ENCODE measurements at regions not wholly inside any gene's neighbourhood (a gene's known extent, or its start where the extent isn't known, plus 50 kb on each side); places are given as distances from the start of the nearest gene placed in this dataset.

DNA sequence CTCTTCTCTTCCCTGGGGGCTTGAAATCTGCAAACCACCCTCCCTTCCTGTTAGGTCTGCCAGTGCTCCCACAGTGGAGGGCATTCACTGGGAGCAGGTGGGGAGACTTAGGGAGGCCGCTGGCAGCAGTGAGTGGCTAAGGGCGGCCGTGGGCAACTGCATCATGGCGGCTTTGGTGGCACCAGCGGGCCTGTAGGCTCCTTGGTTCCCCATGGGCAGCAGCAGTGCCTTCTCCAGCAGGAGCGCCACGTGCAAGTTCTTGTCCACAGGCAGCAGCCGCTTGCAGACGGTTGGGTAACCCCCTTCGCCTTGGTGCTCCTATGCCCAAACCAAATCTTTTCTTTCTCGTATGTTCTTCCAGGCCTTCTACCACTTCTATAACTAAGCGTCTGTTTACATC lies 158.2 kb downstream of the SREK1 start:
- H3K4me3 ChIP-seq (ENCODE audit: low read length in 3 of 3), result no peak overlapping the region
- H3K27me3 ChIP-seq (ENCODE audit: control insufficient read depth in 3 of 3, insufficient read depth in 3 of 3, low read length in 3 of 3), result no peaks in the 10 kb centered on the region
- no peaks in the 10 kb centered on the region for H3K9me3 ChIP-seq (ENCODE audit: control insufficient read depth in 3 of 3, low read length in 3 of 3)
- no peak overlapping the region for H3K9ac ChIP-seq (ENCODE audit: low read depth in 1 of 3, low read length in 3 of 3)
- H3K4me1 ChIP-seq (ENCODE audit: control insufficient read depth in 3 of 3, insufficient read depth in 3 of 3, low read length in 3 of 3), result peaks cover 0 to 5% (median 3%) of the 10 kb centered on the region in 3 donors
- H3K36me3 ChIP-seq (ENCODE audit: control insufficient read depth in 3 of 3, insufficient read depth in 3 of 3, low read length in 3 of 3), result no peaks in the 10 kb centered on the region
- no peak overlapping the region for H3K27ac ChIP-seq (ENCODE audit: low read depth, low read length)

DNA sequence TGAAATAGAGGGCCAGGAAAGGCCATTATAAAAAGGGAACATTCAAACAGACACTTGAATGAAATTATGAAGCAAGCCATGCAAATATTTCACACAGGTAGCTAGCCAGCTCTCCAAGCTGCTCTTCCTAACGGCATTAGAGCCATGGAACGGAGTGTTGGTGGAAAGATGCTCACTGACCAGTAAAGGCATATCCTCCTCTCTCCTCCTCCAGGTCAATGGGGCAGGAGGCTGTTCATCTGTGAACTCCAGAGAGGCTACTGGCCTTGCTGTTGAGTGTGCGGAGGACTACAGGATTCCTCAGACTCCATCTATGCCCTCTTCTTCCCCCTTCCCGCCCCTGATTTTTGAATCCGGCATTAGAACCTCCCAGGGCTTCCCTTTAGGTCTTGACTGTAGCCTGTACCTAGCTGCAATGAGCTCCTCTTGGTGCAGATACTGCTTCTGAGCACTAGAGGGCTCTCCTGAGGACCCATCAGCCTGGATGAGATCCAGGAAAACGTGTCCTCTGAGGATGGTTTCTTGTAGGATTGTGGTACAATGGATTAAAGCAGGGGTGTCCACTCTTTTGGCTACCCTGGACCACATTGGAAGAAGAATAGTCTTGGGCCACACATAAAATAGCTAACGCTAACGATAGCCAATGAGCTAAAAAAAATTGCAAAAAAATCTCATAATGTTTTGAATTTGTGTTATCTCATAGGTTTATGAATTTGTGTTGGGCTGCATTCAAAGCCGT lies 162.2 kb downstream of the SREK1 start:
- Histone ChIP-seq H3K36me3 (ENCODE audit: control insufficient read depth in 3 of 3, insufficient read depth in 3 of 3, low read length in 3 of 3) (no peaks in the 10 kb centered on the region), H3K27me3 (ENCODE audit: control insufficient read depth in 3 of 3, insufficient read depth in 3 of 3, low read length in 3 of 3) (no peaks in the 10 kb centered on the region), H3K9me3 (ENCODE audit: control insufficient read depth in 3 of 3, low read length in 3 of 3) (no peaks in the 10 kb centered on the region), H3K4me1 (ENCODE audit: control insufficient read depth in 3 of 3, insufficient read depth in 3 of 3, low read length in 3 of 3) (peaks cover 0 to 5% (median 3%) of the 10 kb centered on the region in 3 donors), H3K27ac (ENCODE audit: low read depth, low read length) (no peak overlapping the region), H3K9ac (ENCODE audit: low read depth in 1 of 3, low read length in 3 of 3) (no peak overlapping the region), H3K4me3 (ENCODE audit: low read length in 3 of 3) (no peak overlapping the region)

DNA sequence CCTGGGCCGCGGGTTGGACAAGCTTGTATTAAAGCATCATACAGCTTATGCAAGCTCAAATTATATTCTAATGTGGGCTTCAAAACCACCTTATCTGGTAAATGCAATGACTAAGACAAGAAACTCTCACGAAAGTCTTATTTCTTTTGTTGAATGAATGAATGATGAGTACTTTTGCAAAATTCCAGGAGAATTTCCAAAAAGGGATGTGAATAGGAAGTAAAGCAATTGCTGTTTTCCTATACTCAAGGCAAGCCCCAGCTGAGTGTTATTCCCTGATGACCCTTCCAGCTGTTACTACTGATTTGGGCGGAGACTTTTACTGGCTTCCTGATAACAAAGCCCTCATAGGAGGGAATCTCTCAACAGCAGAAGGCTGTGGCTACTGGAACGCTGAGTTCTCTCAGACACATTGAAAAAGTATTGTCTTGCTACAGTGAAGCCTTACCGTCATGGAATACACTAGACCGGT lies 162.8 kb downstream of the SREK1 start:
- H3K36me3 ChIP-seq (ENCODE audit: control insufficient read depth in 3 of 3, insufficient read depth in 3 of 3, low read length in 3 of 3), result no peaks in the 10 kb centered on the region
- H3K9ac ChIP-seq (ENCODE audit: low read depth in 1 of 3, low read length in 3 of 3), result no peak overlapping the region
- H3K27me3 ChIP-seq (ENCODE audit: control insufficient read depth in 3 of 3, insufficient read depth in 3 of 3, low read length in 3 of 3), result no peaks in the 10 kb centered on the region
- H3K4me3 ChIP-seq (ENCODE audit: low read length in 3 of 3), result no peak overlapping the region
- no peaks in the 10 kb centered on the region for H3K9me3 ChIP-seq (ENCODE audit: control insufficient read depth in 3 of 3, low read length in 3 of 3)
- peaks cover 0 to 5% (median 3%) of the 10 kb centered on the region in 3 donors for H3K4me1 ChIP-seq (ENCODE audit: control insufficient read depth in 3 of 3, insufficient read depth in 3 of 3, low read length in 3 of 3)
- H3K27ac ChIP-seq (ENCODE audit: low read depth, low read length), result no peak overlapping the region

DNA sequence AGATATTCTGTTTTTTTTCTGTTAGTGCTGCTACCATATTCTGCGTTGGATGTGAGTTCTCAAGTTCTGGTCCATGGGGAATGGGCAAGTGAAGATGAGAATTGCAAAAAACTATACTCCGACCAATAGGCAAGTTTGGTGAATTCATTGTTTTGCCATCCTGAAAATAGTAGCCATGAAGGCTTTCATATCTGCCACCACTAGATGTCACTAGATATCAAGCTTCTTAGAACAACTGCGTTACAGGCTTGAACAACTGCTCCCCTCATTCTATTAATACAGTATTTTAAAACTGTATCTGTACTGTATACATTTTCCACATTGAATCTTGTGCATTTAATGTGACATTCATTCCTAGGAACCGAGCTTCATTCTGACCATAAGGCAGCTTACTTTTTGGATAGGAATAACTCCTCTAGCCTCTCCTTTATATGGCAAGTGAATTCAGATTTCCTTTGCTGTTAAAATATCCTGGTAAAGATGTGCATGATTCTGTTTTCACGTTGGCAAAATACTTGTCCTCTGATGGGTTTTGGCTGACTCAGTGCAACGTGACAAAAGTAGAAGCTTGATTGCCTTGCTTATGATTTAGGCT lies 163.6 kb downstream of the SREK1 start:
- Histone ChIP-seq H3K9ac (ENCODE audit: low read depth in 1 of 3, low read length in 3 of 3) (no peak overlapping the region), H3K27ac (ENCODE audit: low read depth, low read length) (no peak overlapping the region), H3K4me1 (ENCODE audit: control insufficient read depth in 3 of 3, insufficient read depth in 3 of 3, low read length in 3 of 3) (peaks cover 0 to 5% (median 3%) of the 10 kb centered on the region in 3 donors), H3K36me3 (ENCODE audit: control insufficient read depth in 3 of 3, insufficient read depth in 3 of 3, low read length in 3 of 3) (no peaks in the 10 kb centered on the region), H3K4me3 (ENCODE audit: low read length in 3 of 3) (no peak overlapping the region), H3K9me3 (ENCODE audit: control insufficient read depth in 3 of 3, low read length in 3 of 3) (no peaks in the 10 kb centered on the region), H3K27me3 (ENCODE audit: control insufficient read depth in 3 of 3, insufficient read depth in 3 of 3, low read length in 3 of 3) (no peaks in the 10 kb centered on the region)

DNA sequence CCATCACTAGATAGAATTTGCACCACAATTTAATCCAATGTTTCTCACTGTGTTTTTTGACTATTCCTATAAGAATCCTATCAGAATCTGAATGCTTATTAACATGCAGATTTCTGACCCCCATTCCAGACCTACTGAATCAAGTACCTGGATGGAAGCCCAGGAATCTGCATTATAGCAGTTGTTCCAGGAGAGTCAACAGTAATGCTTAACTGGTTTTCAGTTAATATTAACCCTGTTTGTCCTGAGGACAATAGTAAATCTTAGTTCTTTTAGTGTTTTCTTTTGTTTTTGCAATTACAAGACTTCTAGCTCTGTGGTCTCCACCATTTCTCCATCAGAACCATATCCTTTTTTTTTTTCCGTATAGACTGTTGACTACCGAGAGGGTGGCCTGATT lies 168.2 kb downstream of the SREK1 start:
- Histone ChIP-seq H3K4me3 (ENCODE audit: low read length in 3 of 3) (no peak overlapping the region), H3K9ac (ENCODE audit: low read depth in 1 of 3, low read length in 3 of 3) (no peak overlapping the region), H3K36me3 (ENCODE audit: control insufficient read depth in 3 of 3, insufficient read depth in 3 of 3, low read length in 3 of 3) (no peaks in the 10 kb centered on the region), H3K27ac (ENCODE audit: low read depth, low read length) (no peak overlapping the region), H3K27me3 (ENCODE audit: control insufficient read depth in 3 of 3, insufficient read depth in 3 of 3, low read length in 3 of 3) (no peaks in the 10 kb centered on the region), H3K4me1 (ENCODE audit: control insufficient read depth in 3 of 3, insufficient read depth in 3 of 3, low read length in 3 of 3) (no peaks in the 10 kb centered on the region), H3K9me3 (ENCODE audit: control insufficient read depth in 3 of 3, low read length in 3 of 3) (no peaks in the 10 kb centered on the region)

DNA sequence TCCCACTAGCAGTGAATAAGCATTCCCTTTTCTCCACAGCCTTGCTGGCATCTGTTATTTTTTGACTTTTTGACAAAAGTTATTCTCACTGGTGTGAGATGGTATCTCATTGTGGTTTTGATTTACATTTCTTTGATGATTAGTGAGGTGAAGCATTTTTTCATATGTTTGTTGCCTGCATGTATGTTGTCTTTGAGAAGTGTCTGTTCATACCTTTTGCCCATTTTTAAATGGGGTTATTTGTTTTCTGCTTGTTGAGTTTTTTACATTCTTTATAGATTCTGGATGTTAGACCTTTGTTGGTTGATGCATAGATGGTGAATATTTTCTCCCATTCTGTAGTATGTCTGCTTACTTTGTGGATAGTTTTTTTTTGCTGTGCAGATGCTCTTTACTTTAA lies 171.7 kb downstream of the SREK1 start:
- Histone ChIP-seq H3K4me1 (ENCODE audit: control insufficient read depth in 3 of 3, insufficient read depth in 3 of 3, low read length in 3 of 3) (no peaks in the 10 kb centered on the region), H3K9ac (ENCODE audit: low read depth in 1 of 3, low read length in 3 of 3) (no peak overlapping the region), H3K27ac (ENCODE audit: low read depth, low read length) (no peak overlapping the region), H3K4me3 (ENCODE audit: low read length in 3 of 3) (no peak overlapping the region), H3K36me3 (ENCODE audit: control insufficient read depth in 3 of 3, insufficient read depth in 3 of 3, low read length in 3 of 3) (no peaks in the 10 kb centered on the region), H3K27me3 (ENCODE audit: control insufficient read depth in 3 of 3, insufficient read depth in 3 of 3, low read length in 3 of 3) (peaks cover 0 to 2% (median 0%) of the 10 kb centered on the region in 3 donors), H3K9me3 (ENCODE audit: control insufficient read depth in 3 of 3, low read length in 3 of 3) (no peaks in the 10 kb centered on the region)

DNA sequence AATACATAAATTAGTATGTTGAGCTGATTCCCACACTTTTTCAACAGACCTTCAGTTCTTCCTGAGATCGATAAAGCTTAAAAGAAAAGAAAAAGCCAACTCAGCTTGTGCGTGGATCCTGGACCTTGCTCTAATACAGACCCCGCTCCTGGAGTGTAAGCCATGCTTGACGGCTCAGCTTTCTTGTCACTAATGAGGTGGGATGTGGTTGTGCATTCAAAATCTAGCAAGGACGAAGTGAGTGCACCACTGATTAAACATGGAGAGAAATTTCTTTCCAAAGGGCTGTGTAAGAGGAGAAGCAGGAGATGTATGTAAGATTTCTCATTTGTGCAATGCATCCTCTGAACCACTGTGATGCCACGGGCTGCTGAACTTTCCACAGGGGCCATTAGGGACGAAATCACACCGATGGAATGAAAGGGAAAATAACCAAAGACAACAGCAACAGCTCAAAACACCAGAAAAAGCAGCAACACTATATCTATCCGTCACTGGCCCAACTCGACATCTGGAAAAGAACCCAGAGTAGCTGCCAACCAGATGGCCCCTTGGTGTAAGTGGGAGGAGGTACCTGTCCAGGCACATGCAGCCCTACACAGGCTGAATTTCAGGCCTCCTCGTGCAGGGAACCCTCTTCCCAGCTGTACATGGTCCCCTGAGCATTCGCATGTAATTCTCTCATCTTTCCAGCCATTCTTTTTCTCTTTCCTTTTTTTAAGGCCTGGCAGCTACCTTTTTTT lies 178.9 kb downstream of the SREK1 start:
- H3K9ac ChIP-seq (ENCODE audit: low read depth in 1 of 3, low read length in 3 of 3), result no peak overlapping the region
- H3K36me3 ChIP-seq (ENCODE audit: control insufficient read depth in 3 of 3, insufficient read depth in 3 of 3, low read length in 3 of 3), result no peaks in the 10 kb centered on the region
- H3K4me3 ChIP-seq (ENCODE audit: low read length in 3 of 3), result no peak overlapping the region
- no peak overlapping the region for H3K27ac ChIP-seq (ENCODE audit: low read depth, low read length)
- H3K27me3 ChIP-seq (ENCODE audit: control insufficient read depth in 3 of 3, insufficient read depth in 3 of 3, low read length in 3 of 3), result peaks cover 0 to 2% (median 0%) of the 10 kb centered on the region in 3 donors
- no peaks in the 10 kb centered on the region for H3K9me3 ChIP-seq (ENCODE audit: control insufficient read depth in 3 of 3, low read length in 3 of 3)
- no peaks in the 10 kb centered on the region for H3K4me1 ChIP-seq (ENCODE audit: control insufficient read depth in 3 of 3, insufficient read depth in 3 of 3, low read length in 3 of 3)

DNA sequence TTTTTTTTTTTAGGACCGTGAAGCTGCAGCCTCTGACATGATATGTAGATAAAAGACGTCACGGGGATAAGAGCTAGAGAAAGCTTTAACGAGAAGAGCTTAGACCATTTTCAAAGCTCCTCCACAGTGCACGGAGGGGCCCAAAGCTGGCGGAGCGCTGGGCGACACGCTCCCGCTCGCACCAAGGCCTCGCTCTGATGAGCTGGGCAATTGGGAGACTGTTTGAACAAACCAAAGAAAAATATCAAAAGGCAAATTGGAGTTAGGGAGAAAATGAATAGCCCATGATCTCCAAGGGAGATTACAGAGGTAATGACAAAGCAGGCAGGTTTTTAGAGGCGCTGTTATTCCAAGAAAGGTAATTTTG lies 179.4 kb downstream of the SREK1 start:
- Histone ChIP-seq H3K27me3 (ENCODE audit: control insufficient read depth in 3 of 3, insufficient read depth in 3 of 3, low read length in 3 of 3) (peaks cover 0 to 2% (median 0%) of the 10 kb centered on the region in 3 donors), H3K9ac (ENCODE audit: low read depth in 1 of 3, low read length in 3 of 3) (no peak overlapping the region), H3K36me3 (ENCODE audit: control insufficient read depth in 3 of 3, insufficient read depth in 3 of 3, low read length in 3 of 3) (no peaks in the 10 kb centered on the region), H3K4me1 (ENCODE audit: control insufficient read depth in 3 of 3, insufficient read depth in 3 of 3, low read length in 3 of 3) (no peaks in the 10 kb centered on the region), H3K27ac (ENCODE audit: low read depth, low read length) (no peak overlapping the region), H3K4me3 (ENCODE audit: low read length in 3 of 3) (no peak overlapping the region), H3K9me3 (ENCODE audit: control insufficient read depth in 3 of 3, low read length in 3 of 3) (no peaks in the 10 kb centered on the region)

DNA sequence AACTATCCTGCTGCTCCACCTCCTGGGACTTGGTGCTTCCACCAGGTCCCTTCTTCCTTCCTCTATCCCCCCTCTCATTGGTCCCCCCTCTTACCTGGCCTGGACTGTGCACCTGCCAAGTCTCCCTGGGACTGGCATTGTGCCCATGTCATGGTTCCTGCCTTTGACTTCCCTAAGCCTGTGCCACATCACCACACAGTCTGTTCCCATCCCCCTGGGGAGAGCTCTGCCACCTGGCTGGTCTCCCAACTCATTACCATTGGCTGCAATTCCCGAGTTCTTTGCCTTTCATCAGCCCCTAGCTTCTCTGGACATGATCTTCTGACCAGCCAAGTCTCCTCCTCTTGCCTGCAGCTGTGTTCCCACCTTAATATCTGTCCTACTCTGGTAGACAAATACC lies 180.3 kb downstream of the SREK1 start:
- no peak overlapping the region for H3K27ac ChIP-seq (ENCODE audit: low read depth, low read length)
- H3K9ac ChIP-seq (ENCODE audit: low read depth in 1 of 3, low read length in 3 of 3), result no peak overlapping the region
- H3K27me3 ChIP-seq (ENCODE audit: control insufficient read depth in 3 of 3, insufficient read depth in 3 of 3, low read length in 3 of 3), result peaks cover 0 to 2% (median 0%) of the 10 kb centered on the region in 3 donors
- H3K4me3 ChIP-seq (ENCODE audit: low read length in 3 of 3), result no peak overlapping the region
- H3K9me3 ChIP-seq (ENCODE audit: control insufficient read depth in 3 of 3, low read length in 3 of 3), result no peaks in the 10 kb centered on the region
- H3K4me1 ChIP-seq (ENCODE audit: control insufficient read depth in 3 of 3, insufficient read depth in 3 of 3, low read length in 3 of 3), result no peaks in the 10 kb centered on the region
- H3K36me3 ChIP-seq (ENCODE audit: control insufficient read depth in 3 of 3, insufficient read depth in 3 of 3, low read length in 3 of 3), result no peaks in the 10 kb centered on the region

DNA sequence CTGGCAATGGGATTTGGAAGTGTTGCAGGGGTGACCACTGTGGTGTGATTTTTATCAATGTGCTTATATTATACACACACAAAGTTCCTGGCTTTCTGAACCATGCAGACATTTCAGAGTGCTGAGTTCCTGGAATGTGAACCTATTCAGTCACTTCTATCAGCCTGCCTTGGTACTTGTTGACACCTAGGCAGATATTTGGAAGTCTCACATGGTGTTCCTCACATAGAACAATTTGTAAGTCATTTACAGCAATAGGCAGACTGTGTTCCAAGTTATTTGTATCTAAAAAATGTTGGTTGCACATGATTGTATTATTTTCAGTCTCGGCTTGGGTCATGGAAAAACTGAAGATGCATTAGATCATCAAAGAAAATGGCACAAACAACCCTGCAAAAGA lies 182.2 kb downstream of the SREK1 start:
- no peaks in the 10 kb centered on the region for H3K36me3 ChIP-seq (ENCODE audit: control insufficient read depth in 3 of 3, insufficient read depth in 3 of 3, low read length in 3 of 3)
- no peaks in the 10 kb centered on the region for H3K9me3 ChIP-seq (ENCODE audit: control insufficient read depth in 3 of 3, low read length in 3 of 3)
- H3K4me1 ChIP-seq (ENCODE audit: control insufficient read depth in 3 of 3, insufficient read depth in 3 of 3, low read length in 3 of 3), result no peaks in the 10 kb centered on the region
- H3K27ac ChIP-seq (ENCODE audit: low read depth, low read length), result no peak overlapping the region
- H3K27me3 ChIP-seq (ENCODE audit: control insufficient read depth in 3 of 3, insufficient read depth in 3 of 3, low read length in 3 of 3), result no peaks in the 10 kb centered on the region
- no peak overlapping the region for H3K4me3 ChIP-seq (ENCODE audit: low read length in 3 of 3)
- H3K9ac ChIP-seq (ENCODE audit: low read depth in 1 of 3, low read length in 3 of 3), result no peak overlapping the region

All from skeletal muscle tissue (tissue), 3 donors.